ENCODE measurements at regions not wholly inside any gene's neighbourhood (a gene's known extent, or its start where the extent isn't known, plus 50 kb on each side); places are given as distances from the start of the nearest gene placed in this dataset.

DNA sequence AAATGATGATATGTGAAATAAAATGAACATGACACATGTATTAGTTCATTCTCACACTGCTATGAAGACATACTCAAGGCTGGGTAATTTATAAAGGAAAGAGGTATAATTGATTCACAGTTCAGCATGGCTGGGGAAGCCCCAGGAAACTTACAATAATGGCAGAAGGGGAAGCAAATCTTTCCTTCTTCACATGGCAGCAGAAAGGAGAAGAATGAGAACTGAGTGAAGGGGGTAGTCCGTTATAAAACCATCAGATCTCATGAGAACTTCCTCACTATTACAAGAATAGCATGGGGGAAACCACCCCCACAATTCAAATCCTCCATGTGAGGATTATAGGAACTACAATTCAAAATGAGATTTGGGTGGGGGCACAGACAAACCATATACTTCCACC is 243.9 kb upstream of the GYPA start:
- CTCF ChIA-PET = no interaction called here
- intact Hi-C loops (cut with micrococcal nuclease; ENCODE audit: unreplicated experiment) = no loop called here
- TF ChIP-seq, protein P1, sequence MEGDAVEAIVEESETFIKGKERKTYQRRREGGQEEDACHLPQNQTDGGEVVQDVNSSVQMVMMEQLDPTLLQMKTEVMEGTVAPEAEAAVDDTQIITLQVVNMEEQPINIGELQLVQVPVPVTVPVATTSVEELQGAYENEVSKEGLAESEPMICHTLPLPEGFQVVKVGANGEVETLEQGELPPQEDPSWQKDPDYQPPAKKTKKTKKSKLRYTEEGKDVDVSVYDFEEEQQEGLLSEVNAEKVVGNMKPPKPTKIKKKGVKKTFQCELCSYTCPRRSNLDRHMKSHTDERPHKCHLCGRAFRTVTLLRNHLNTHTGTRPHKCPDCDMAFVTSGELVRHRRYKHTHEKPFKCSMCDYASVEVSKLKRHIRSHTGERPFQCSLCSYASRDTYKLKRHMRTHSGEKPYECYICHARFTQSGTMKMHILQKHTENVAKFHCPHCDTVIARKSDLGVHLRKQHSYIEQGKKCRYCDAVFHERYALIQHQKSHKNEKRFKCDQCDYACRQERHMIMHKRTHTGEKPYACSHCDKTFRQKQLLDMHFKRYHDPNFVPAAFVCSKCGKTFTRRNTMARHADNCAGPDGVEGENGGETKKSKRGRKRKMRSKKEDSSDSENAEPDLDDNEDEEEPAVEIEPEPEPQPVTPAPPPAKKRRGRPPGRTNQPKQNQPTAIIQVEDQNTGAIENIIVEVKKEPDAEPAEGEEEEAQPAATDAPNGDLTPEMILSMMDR (conservative IDR thresholded peaks at IDR 0.05; ENCODE audit: low read depth, low read length) = no peak
- no peak for TF ChIP-seq EZH2 (IDR thresholded peaks at IDR 0.05; ENCODE audit: borderline replicate concordance, low read depth, low read length, poor library complexity, severe bottlenecking)

DNA sequence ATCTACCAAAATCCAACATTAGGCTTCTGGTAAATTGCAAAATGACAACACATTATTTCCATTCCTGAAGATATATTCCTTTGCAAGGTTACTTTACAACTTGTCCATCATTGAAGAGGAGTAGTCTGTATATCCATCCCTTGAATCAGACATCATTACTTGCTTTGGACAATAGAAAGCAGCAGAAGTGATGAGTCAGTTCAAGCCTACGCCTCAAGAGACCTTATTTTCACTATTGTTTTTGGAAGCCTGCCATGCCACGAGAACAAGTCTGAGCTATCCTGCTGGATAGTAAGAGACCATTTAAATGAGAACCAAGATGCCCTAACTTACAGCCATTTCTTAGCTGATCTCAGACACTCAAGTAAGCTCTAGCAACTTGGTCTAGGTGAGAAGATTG is 246.0 kb upstream of the HHIP start:
- intact Hi-C loops (cut with micrococcal nuclease; ENCODE audit: unreplicated experiment) = no loop called here
- Histone ChIP-seq H3K4me3 (ENCODE audit: low read depth, low read length, poor library complexity, severe bottlenecking) (no peak overlapping the region), H3K27ac (ENCODE audit: low read depth, low read length, poor library complexity, severe bottlenecking) (no peak overlapping the region), H3K27me3 (replicated peaks; ENCODE audit: insufficient read depth, low read depth, low read length, poor library complexity) (no peaks in the 10 kb centered on the region), H3K9me3 (ENCODE audit: low read depth, low read length, poor library complexity, severe bottlenecking) (no peaks in the 10 kb centered on the region), H3K4me1 (ENCODE audit: insufficient read depth, low read length, poor library complexity, severe bottlenecking) (no peaks in the 10 kb centered on the region), H3K36me3 (ENCODE audit: insufficient read depth, low read length, poor library complexity, severe bottlenecking) (no peaks in the 10 kb centered on the region)
- CTCF ChIA-PET = no interaction called here
- no peak for TF ChIP-seq EZH2 (IDR thresholded peaks at IDR 0.05; ENCODE audit: borderline replicate concordance, low read depth, low read length, poor library complexity, severe bottlenecking)
- TF ChIP-seq, protein P1 (conservative IDR thresholded peaks at IDR 0.05; ENCODE audit: low read depth, low read length) = no peak
- POLR2A ChIA-PET (ENCODE audit: low non-redundant PET) = no interaction called here
- BruUV-seq (replicated peaks) = no TSS peak
- peak; percentile 71 for DNase-seq (ENCODE audit: low spot score)

More for the DNA sequence above, 243.9 kb upstream of the GYPA start:
- POLR2A ChIA-PET (ENCODE audit: low non-redundant PET) = no interaction called here
- BruUV-seq (replicated peaks) = no TSS peak
- Histone ChIP-seq H3K36me3 (ENCODE audit: insufficient read depth, low read length, poor library complexity, severe bottlenecking) (no peaks in the 10 kb centered on the region), H3K4me3 (ENCODE audit: low read depth, low read length, poor library complexity, severe bottlenecking) (no peak overlapping the region), H3K4me1 (ENCODE audit: insufficient read depth, low read length, poor library complexity, severe bottlenecking) (no peaks in the 10 kb centered on the region), H3K9me3 (ENCODE audit: low read depth, low read length, poor library complexity, severe bottlenecking) (peaks cover 8% of the 10 kb centered on the region), H3K27ac (ENCODE audit: low read depth, low read length, poor library complexity, severe bottlenecking) (no peak overlapping the region), H3K27me3 (replicated peaks; ENCODE audit: insufficient read depth, low read depth, low read length, poor library complexity) (no peaks in the 10 kb centered on the region)
- no peak for DNase-seq (ENCODE audit: low spot score)

DNA sequence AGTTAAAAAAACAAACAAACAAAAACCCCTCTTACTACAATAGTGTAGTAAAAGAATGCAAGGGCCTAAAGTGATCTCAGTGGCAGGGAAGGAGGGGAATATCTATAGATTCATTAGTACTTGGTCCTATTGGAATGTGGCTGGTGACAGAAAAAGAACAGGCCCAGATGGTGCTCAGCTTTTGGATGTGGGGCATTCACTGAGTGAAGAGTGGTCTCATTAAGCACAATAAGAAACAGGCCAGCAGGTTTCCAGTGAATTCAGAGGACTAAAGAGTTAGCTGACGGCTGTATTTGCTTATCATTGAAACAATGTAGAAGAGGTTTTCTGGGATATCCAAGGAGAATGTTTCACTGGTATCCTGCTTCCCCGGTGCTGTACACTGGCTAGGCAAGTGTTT is 243.8 kb upstream of the HHIP start:
- Histone ChIP-seq H3K9me3 (ENCODE audit: low read depth, low read length, poor library complexity, severe bottlenecking) (no peaks in the 10 kb centered on the region), H3K36me3 (ENCODE audit: insufficient read depth, low read length, poor library complexity, severe bottlenecking) (no peaks in the 10 kb centered on the region), H3K27me3 (replicated peaks; ENCODE audit: insufficient read depth, low read depth, low read length, poor library complexity) (no peaks in the 10 kb centered on the region), H3K27ac (ENCODE audit: low read depth, low read length, poor library complexity, severe bottlenecking) (no peak overlapping the region), H3K4me1 (ENCODE audit: insufficient read depth, low read length, poor library complexity, severe bottlenecking) (no peaks in the 10 kb centered on the region), H3K4me3 (ENCODE audit: low read depth, low read length, poor library complexity, severe bottlenecking) (no peak overlapping the region)
- CTCF ChIA-PET = no interaction called here
- intact Hi-C loops (cut with micrococcal nuclease; ENCODE audit: unreplicated experiment) = no loop called here
- no TSS peak for BruUV-seq (replicated peaks)
- POLR2A ChIA-PET (ENCODE audit: low non-redundant PET) = no interaction called here
- TF ChIP-seq, protein P1 (conservative IDR thresholded peaks at IDR 0.05; ENCODE audit: low read depth, low read length) = no peak
- no peak for TF ChIP-seq EZH2 (IDR thresholded peaks at IDR 0.05; ENCODE audit: borderline replicate concordance, low read depth, low read length, poor library complexity, severe bottlenecking)
- no peak for DNase-seq (ENCODE audit: low spot score)
